Endodermal cell (in vitro differentiated cells): ENCODE measurements at regions not wholly inside any gene's neighbourhood (a gene's known extent, or its start where the extent isn't known, plus 50 kb on each side); places are given as distances from the start of the nearest gene placed in this dataset.
A peak's percentile ranks its signal among the peaks of the same experiment; 100 is the strongest.

ENCODE experiments used
- DNase-seq: peaks from one replicate; pipeline ENCODE4 v3.0.0-alpha.2; 2017
- H3K27ac ChIP-seq: 2 replicates; pipeline ENCODE4 v1.5.1; 2013; ENCODE audit warnings: mild to moderate bottlenecking, low read depth, low read length, moderate library complexity
- H3K27me3 ChIP-seq: 2 replicates; pipeline ENCODE4 v1.6.1; 2013; ENCODE audit warnings: mild to moderate bottlenecking, low read length, moderate library complexity; ENCODE audit not compliant: insufficient read depth, control insufficient read depth, poor library complexity, severe bottlenecking
- H3K36me3 ChIP-seq: 2 replicates; pipeline ENCODE4 v1.7.0; 2013; ENCODE audit warnings: mild to moderate bottlenecking, low read length, moderate library complexity; ENCODE audit not compliant: control insufficient read depth, insufficient read depth
- H3K4me1 ChIP-seq: one replicate; pipeline ENCODE4 v1.7.0; 2013; ENCODE audit warnings: low read length; ENCODE audit not compliant: control insufficient read depth, insufficient read depth
- H3K4me3 ChIP-seq: 2 replicates; pipeline ENCODE4 v1.5.1; 2013; ENCODE audit warnings: mild to moderate bottlenecking, low read length, moderate library complexity
- H3K9ac ChIP-seq: 2 replicates; pipeline ENCODE4 v1.6.1; 2013; ENCODE audit warnings: mild to moderate bottlenecking, low read length, moderate library complexity; ENCODE audit not compliant: poor library complexity, severe bottlenecking; ENCODE audit errors: extremely low read depth
- H3K9me3 ChIP-seq: 2 replicates; pipeline ENCODE4 v1.6.1; 2013; ENCODE audit warnings: mild to moderate bottlenecking, low read length, moderate library complexity; ENCODE audit not compliant: control insufficient read depth
- H3K27ac Mint-ChIP-seq: 2 replicates; pipeline ENCODE4 v1.8.0; 2020; ENCODE audit warnings: mixed read lengths
- H3K27me3 Mint-ChIP-seq: 2 replicates; pipeline ENCODE4 v1.8.0; 2021; ENCODE audit warnings: mild to moderate bottlenecking, mixed read lengths; ENCODE audit not compliant: insufficient read depth
- H3K36me3 Mint-ChIP-seq: 2 replicates; pipeline ENCODE4 v1.8.0; 2020; ENCODE audit warnings: low read depth, mixed read lengths
- H3K4me1 Mint-ChIP-seq: 2 replicates; pipeline ENCODE4 v1.8.0; 2020; ENCODE audit warnings: mixed read lengths
- H3K4me3 Mint-ChIP-seq: 2 replicates; pipeline ENCODE4 v1.8.0; 2020; ENCODE audit warnings: mild to moderate bottlenecking, moderate library complexity, mixed read lengths
- H3K9me3 Mint-ChIP-seq: 2 replicates; pipeline ENCODE4 v1.8.0; 2020; ENCODE audit warnings: mild to moderate bottlenecking, mixed read lengths
- WGBS, 2 experiments: methylation state at CpG; one replicate each; pipeline versions ENCODE4 v1.1.5 to v1.1.7; 2013; ENCODE audit warnings: missing lambda C conversion rate in 2 of 2, mixed read lengths in 1 of 2; ENCODE audit not compliant: insufficient coverage in 1 of 2, insufficient read length in 1 of 2; 5-methylcytosine and 5-hydroxymethylcytosine counted together
- TF ChIP-seq, protein P1 (sequence below): fragments of 200-600 bp; sonication (generic); conservative IDR thresholded peaks from 2 replicates; pipeline ENCODE4 v1.5.0; 2021; ENCODE audit warnings: antibody characterized with exemption, mild to moderate bottlenecking

DNA sequence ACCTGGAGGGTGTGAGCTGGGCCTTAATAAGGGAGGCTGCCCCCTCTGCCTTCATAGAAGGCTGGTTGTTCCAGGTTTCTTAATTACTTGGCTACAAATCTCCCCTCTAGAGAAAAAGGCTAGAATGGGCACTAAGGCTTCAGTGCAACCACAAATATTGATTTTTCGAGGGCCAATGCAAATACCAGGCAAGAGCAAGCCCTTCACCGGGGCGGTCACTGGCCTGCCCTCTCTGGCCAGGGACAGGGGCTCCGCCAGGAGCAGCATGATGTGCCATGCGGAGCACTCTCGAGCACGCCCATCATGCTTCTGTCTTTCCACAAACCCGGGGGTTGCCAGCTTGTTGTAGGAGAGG lies 127.8 kb upstream of the SPACA7 start:
- Mint-ChIP-seq H3K36me3 (no peaks in the 10 kb centered on the region), H3K27me3 (peaks cover 3% of the 10 kb centered on the region), H3K27ac (no peak overlapping the region), H3K4me3 (no peak overlapping the region), H3K4me1 (no peaks in the 10 kb centered on the region), H3K9me3 (no peaks in the 10 kb centered on the region)
- Histone ChIP-seq H3K27ac (no peak overlapping the region), H3K4me1 (no peaks in the 10 kb centered on the region), H3K27me3 (no peaks in the 10 kb centered on the region), H3K4me3 (no peak overlapping the region), H3K36me3 (no peaks in the 10 kb centered on the region), H3K9me3 (no peaks in the 10 kb centered on the region), H3K9ac (no peak overlapping the region)
- 90 to 91% methylated on average over 3 to 6 of the region's 8 CpGs for WGBS, 2 experiments
- TF ChIP-seq, protein P1, sequence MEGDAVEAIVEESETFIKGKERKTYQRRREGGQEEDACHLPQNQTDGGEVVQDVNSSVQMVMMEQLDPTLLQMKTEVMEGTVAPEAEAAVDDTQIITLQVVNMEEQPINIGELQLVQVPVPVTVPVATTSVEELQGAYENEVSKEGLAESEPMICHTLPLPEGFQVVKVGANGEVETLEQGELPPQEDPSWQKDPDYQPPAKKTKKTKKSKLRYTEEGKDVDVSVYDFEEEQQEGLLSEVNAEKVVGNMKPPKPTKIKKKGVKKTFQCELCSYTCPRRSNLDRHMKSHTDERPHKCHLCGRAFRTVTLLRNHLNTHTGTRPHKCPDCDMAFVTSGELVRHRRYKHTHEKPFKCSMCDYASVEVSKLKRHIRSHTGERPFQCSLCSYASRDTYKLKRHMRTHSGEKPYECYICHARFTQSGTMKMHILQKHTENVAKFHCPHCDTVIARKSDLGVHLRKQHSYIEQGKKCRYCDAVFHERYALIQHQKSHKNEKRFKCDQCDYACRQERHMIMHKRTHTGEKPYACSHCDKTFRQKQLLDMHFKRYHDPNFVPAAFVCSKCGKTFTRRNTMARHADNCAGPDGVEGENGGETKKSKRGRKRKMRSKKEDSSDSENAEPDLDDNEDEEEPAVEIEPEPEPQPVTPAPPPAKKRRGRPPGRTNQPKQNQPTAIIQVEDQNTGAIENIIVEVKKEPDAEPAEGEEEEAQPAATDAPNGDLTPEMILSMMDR: no peak
- DNase-seq: no peak

DNA sequence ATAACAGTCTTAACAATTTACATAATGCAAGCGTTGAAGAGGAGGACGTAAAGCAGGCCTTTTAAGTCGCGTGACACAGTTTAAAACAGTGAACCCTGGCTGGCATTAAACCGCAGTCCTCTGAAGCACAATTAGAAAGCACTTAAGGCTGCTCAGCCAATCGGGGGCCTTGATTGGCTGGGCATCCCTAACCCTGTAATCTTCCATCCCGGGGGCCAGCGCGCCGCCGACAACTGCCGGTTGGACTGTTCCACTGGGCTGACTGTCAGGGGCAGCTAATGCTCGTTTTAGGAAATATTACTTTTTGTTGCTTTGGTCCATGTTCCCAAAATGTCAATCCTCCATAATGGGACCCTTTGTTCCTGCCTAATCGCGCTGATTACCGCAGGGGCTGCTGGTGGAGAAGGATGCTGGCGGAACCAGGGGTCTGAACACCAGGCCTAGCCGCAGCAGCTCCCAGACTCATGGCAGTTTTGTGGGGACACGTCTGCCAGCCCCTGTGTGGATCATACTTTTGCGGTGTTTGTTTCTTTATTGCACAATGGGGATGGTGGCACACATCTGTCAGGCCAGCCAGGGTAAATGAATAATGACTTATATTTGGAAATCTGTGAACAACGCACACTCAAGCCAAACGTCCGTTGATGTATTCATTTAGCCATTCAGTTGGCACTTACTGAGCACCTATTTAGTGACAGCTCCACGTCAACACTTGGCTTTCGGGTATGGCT lies 127.1 kb upstream of the SPACA7 start:
- no peaks in the 10 kb centered on the region for H3K36me3 ChIP-seq
- H3K27ac Mint-ChIP-seq: no peak overlapping the region
- H3K27me3 ChIP-seq: no peaks in the 10 kb centered on the region
- H3K4me3 Mint-ChIP-seq: no peak overlapping the region
- no peaks in the 10 kb centered on the region for H3K4me1 Mint-ChIP-seq
- no peak overlapping the region for H3K4me3 ChIP-seq
- no peaks in the 10 kb centered on the region for H3K9me3 ChIP-seq
- H3K9me3 Mint-ChIP-seq: no peaks in the 10 kb centered on the region
- peaks cover 3% of the 10 kb centered on the region for H3K27me3 Mint-ChIP-seq
- TF ChIP-seq, protein P1: no peak
- 93 to 94% methylated on average over 23 to 25 of the region's 25 CpGs for WGBS, 2 experiments
- H3K4me1 ChIP-seq: no peaks in the 10 kb centered on the region
- H3K9ac ChIP-seq: no peak overlapping the region
- H3K36me3 Mint-ChIP-seq: no peaks in the 10 kb centered on the region
- H3K27ac ChIP-seq: no peak overlapping the region
- peak; percentile 29 for DNase-seq

DNA sequence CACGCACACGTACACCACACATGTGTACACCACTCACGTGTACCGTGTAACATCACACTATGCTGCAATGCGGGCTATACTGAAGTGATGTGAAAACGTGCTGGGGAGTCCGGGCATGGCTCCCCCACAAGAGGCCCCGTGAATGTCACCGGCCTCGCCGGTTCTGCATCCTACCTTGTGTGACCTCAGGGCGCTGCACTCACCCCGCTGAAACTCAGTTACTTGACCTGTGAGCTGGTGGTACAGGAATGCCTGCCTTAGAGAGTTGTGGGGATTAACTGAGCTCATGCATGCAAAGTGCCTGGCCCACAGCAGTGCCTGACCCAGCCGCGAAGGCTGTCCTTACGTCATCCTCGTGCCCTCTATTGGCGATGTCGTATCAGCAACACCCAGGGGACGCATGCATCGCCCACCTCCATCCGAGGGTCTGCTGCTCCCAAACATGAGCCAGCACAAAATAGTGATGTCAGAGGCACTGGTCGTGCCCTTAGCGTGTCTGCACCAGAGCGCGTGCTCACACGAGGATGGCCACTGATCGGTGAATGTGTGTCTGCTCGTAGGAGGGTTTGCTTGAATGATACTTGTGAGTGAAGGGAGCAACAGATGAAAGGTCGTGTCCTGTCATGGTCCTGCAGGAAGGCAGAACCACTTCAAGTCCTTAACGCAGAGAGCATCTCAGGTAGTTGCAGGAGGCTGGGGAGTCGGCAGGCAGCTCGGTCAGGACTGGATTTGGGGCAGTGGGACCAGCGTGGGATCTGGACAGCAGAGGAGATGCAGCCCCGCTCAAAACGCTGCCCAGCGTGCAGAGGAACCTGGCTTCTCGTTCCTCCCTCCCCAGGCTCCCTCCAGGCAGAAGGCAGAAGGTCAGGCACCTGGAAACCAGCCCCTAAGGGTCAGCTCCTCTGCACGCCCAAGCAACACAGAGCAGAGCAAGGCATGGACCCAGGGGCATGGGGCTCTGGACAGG lies 126.2 kb upstream of the SPACA7 start:
- WGBS, 2 experiments: 88 to 95% methylated on average over 23 to 39 of the region's 39 CpGs
- Histone ChIP-seq H3K27me3 (no peaks in the 10 kb centered on the region), H3K9me3 (no peaks in the 10 kb centered on the region), H3K4me3 (no peak overlapping the region), H3K36me3 (no peaks in the 10 kb centered on the region), H3K4me1 (no peaks in the 10 kb centered on the region), H3K9ac (no peak overlapping the region), H3K27ac (no peak overlapping the region)
- TF ChIP-seq, protein P1: no peak
- no peaks in the 10 kb centered on the region for H3K36me3 Mint-ChIP-seq
- H3K9me3 Mint-ChIP-seq: no peaks in the 10 kb centered on the region
- no peak overlapping the region for H3K4me3 Mint-ChIP-seq
- H3K4me1 Mint-ChIP-seq: no peaks in the 10 kb centered on the region
- H3K27ac Mint-ChIP-seq: no peak overlapping the region
- peaks cover 5% of the 10 kb centered on the region for H3K27me3 Mint-ChIP-seq
- peak; percentile 50 for DNase-seq
